EH (cell line): ENCODE measurements at regions not wholly inside any gene's neighbourhood (a gene's known extent, or its start where the extent isn't known, plus 50 kb on each side); places are given as distances from the start of the nearest gene placed in this dataset.
"Not testable (repeated sequence)": the region's sequence is repeated elsewhere in the genome, so short reads cannot be mapped to it uniquely, and the experiment has no call there.

ENCODE experiments used
- DNase-seq: peaks from one replicate; pipeline ENCODE4 v3.0.0-alpha.2; 2015; ENCODE audit warnings: low read depth

DNA sequence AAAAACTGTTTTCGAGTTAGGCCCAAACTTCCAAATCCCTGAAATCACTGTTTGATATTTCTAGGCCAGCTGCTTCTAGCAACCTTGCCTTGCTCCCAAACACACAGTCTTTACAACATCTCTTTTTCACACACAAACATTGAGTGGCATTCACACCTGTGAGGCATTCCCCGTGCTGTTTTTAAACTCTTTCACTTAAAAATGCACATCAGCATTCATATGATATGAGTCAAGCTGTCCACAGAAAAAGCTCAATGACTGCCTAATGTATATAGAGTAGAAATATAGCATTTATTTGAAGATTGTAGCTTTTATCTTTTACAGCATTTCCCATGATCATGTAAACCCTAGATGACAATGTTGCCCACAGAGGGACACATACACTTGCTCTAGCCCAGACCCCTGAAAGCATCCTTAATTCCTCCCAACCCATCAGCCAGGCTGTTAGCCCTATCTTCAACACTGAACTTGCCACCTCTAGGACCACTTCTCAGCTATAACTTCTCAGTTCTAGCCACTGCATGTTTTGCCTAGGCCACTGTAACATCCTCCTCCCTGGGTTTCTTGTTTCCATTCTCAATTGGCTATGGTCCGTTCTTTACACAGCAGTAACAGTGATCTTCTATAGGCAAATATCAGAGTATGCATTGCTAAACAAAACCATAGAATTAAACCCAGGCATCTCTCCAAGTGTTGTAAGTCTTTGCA is 782.6 kb downstream of the DIPK2A start:
- no peak for DNase-seq

DNA sequence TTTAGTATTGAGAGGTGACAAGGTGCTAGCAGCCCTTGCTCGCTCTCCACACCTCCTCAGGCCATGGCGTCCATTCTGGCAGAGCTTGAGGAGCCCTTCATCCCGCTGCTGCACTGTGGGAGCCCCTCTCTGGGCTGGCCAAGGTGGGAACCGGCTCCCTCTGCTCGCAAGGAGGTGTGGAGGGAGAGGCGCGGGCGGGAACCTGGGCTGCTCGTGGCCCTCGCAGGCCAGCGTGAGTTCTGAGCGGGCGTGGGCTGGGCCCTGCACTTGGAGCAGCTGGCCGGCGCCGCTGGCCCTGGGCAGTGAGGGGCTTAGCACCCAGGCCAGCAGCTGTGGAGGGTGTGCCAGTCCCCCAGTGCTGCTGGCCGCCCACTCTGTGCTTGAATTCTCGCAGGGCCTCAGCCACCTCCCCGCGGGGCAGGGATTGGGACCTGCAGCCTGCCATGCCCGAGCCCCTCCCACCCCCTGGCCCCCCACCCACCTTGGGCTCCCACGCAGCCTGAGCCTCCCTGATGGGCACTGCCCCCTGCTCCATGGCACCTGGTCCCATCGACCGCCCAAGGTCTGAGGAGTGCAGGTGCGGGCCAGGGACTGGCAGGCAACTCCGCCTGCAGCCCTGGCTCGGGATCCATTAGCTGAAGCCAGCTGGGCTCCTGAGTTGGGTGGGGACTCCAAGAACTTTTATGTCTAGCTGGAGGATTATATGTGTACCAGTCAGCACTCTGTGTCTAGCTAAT is 785.2 kb downstream of the DIPK2A start:
- no peak for DNase-seq

DNA sequence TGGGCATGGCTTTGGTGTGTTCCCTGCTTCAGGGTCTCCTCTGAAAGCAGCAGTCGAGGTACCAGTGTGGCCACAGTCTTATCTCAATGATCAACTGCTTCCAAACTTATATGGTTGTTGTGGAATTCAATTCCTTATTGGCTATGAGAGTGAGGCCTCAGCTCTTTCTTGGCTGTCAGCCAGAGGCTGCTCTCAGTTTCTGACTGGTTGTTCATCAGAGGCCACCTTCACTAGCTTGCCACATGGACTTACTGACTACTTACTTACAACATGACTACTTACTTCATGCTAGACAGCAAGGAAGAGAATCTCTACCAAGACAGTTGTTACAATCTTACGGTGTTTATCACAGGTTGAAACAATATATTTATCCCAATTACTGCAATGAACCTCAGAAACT is 789.2 kb downstream of the DIPK2A start:
- no peak for DNase-seq

- DNase-seq, result no peak
These were observed 790.5 kb downstream of the DIPK2A start for GRCh38 chr3:144762091-144762490.

DNA sequence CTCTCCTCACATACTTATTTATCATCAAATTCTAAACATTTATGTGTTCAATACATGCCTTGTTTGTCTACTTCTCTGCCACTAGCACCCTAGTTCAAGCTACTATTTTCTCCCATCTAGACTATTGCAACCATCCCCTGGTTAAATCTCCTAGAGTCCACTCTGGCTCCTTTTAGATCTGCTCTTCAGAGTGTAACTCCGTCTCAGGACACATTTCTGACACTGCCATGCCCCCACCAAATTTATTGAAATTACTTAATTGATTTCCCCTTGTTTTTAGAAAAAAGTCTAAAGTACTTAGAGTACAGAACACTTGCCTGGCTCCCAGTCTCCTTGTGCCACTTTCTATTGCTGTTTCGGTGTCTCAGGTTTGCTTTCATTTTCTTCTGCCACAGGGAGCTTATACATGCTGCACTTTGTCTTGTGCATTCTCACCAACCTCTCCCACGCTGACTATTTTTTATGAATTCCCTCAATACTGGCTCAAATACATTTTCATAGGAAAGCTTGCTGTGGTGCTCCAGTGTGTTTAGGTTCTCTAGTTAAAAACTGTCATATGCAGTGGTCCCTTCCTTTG is 792.3 kb downstream of the DIPK2A start:
- DNase-seq, result no peak

- no peak for DNase-seq
These were observed 798.7 kb downstream of the DIPK2A start for GRCh38 chr3:144770281-144770680.

GRCh38 chr3:144770915-144771351 is 799.3 kb downstream of the DIPK2A start:
- DNase-seq, result peak; percentile 24

- peak; percentile 1 for DNase-seq
These were observed 799.8 kb downstream of the DIPK2A start for GRCh38 chr3:144771381-144771870.

DNA sequence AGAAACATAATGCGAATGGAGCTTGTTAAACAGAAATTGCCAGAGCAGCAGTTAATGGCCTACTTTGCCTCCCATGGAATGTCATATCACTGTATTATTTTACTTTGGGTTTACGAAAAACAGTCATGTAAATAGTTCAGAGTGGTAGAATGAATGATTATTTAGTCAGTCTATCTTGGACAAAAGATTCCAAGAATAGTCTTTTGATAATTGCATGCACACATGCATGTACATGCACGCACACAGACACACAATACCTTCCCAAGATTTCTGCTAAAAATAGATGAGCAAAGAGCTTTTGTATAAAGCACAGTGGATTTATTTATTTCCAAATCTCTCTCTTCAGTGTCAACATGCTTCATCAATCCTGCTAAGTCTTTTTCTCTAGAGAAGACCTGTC is 800.7 kb downstream of the DIPK2A start:
- DNase-seq, result no peak

GRCh38 chr3:144773350-144773749 is 801.7 kb downstream of the DIPK2A start:
- DNase-seq, result no peak

DNA sequence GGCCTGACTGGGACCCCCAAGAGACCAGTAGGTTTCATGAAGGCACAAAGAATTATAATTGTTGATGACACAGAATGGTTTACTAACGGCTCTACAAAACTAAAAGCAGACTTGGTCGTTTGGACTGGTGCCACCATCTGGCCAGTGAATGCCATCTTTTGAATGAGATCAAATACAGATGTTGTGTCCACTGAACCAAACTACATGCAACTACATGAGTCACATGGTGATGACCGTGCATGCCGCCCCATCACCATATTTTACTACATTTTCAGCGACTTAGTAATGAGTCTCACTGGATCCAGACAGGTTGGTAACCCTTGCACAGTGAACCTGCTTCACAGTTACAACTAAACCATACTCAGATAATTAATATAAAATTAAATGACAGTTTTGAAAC is 803.3 kb downstream of the DIPK2A start:
- no peak for DNase-seq

GRCh38 chr3:144775551-144775950 is 803.9 kb downstream of the DIPK2A start:
- no peak for DNase-seq

GRCh38 chr3:144777906-144778305 is 806.3 kb downstream of the DIPK2A start:
- no peak for DNase-seq

DNA sequence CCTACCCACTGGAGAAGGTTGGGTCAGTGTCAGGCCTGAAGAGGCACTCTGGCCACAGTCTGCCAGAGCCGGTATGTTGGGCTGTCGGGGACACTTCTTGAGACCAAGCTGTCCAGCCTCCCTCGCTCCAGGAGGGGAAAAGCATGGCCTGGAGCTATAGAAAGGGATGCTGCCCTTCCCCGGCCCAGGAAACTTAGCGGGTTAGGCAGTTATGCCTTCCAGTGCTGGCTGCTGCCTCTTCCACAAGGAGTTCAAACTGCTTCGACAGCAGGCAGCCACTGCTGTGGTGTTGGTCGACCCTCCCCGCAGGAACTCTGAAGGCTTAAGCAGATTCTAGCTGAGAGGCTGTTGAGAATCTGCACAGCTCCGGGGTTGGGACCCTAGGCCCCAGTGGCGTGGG is 819.4 kb downstream of the DIPK2A start:
- no peak for DNase-seq

- no peak for DNase-seq
These were observed 830.3 kb downstream of the DIPK2A start for GRCh38 chr3:144801890-144802289.

GRCh38 chr3:144809380-144809779 is 837.8 kb downstream of the DIPK2A start:
- no peak for DNase-seq

DNA sequence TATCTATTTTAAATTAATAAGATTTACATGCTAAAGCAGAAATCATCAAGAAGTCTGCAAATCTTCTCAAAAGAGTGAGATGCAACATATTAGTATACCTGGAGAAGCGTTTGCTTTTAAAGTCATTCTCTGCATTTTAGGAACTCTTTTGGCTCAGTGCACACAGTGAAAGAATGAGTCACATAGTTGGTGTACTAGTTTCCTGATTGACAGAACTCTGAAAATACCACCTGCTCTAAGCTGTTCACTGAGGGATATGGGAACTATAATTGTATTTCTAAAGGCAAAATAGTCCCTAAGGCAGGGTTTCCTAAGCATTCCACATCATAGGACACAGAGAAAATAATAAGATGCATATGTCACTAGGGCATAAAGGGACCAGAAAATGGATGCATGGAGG is 838.5 kb downstream of the DIPK2A start:
- no peak for DNase-seq

DNA sequence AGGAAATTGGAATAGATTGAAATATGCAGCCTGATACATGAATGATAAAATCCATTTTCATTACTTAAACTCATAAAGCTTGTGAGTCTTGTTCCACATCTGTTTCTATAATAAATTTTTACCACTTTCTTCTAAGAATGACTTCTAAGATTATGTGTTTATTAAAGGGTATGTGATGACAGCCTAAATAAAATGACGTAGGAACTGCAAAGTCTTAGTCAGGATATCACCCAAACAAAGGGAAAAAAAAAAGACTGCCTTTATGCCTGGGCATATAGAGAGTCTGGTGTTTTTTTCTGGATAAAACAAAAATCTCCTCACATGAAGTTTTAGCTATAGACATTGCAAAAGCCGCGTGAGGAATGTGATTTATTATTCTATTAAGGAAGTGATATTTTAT is 844.0 kb downstream of the DIPK2A start:
- no peak for DNase-seq

- no peak for DNase-seq
These were observed 844.7 kb downstream of the DIPK2A start for GRCh38 chr3:144816323-144816722.

DNA sequence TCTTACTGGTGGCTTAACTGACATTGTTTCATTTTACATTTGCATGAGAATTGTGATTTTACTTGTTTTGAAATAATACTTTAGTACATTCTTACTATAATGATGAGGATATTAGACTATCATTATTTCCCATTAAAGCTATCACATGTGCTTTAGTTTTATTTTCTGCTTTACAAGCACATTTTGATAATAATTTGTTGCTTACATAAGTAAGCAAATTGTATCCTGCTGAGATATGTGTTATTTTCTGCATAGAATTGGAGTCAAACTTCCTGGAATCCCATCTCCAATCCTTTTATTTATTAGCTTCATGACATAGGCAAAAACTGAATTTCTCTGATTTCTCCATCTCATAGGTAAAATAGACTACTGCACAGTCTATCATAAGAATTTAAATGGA is 847.4 kb downstream of the DIPK2A start:
- DNase-seq, result no peak

DNA sequence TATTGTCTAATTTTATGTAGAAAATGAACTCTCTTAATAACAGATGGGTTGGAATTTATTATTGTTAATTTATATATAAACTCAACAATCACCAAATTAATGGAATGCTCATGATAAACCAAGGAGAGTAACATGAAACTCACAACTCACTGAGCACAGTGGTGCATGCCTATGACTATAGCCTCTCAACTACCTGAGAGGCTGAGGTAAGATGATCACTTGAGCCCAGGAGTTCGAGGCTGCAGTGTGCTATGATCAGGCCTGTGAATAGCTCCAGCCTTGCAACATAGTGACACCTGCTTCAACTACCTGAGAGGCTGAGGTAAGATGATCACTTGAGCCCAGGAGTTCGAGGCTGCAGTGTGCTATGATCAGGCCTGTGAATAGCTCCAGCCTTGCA is 848.6 kb downstream of the DIPK2A start:
- DNase-seq, result not testable (repeated sequence)

- DNase-seq, result no peak
These were observed 849.1 kb downstream of the DIPK2A start for GRCh38 chr3:144820726-144821125.

DNA sequence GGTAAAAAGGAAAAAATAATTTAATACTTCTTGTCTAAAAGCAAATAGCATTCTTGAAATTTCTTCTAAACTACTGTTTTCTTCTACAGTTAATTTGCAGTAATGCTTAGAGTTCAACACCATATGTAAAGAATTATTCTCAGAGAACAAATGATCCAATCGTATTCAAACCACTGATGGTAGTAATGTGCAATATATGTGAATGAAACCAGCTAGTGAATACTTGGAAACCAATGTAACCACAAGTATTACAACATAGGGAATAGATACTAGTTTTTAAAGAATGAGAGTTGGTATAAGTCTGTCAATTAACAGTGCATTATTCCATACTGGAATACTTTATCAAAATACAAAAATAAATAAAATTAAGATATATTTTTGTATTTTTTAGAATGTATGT is 850.0 kb downstream of the DIPK2A start:
- no peak for DNase-seq
